Mesenchymal stem cell (in vitro differentiated cells and primary cell): ENCODE measurements at regions not wholly inside any gene's neighbourhood (a gene's known extent, or its start where the extent isn't known, plus 50 kb on each side); places are given as distances from the start of the nearest gene placed in this dataset.

ENCODE experiments used
- DNase-seq: peaks from one replicate; pipeline ENCODE4 v3.0.0-alpha.2; 2013
- H2AFZ ChIP-seq: one replicate; pipeline ENCODE4 v1.6.1; 2013; ENCODE audit warnings: low read depth, mild to moderate bottlenecking, control low read depth, inconsistent platforms, low read length, moderate library complexity
- H2AK5ac ChIP-seq: 2 replicates; pipeline ENCODE4 v1.6.1; 2013; ENCODE audit warnings: low read length, moderate library complexity, mild to moderate bottlenecking, inconsistent platforms; ENCODE audit not compliant: severe bottlenecking
- H2BK120ac ChIP-seq: one replicate; pipeline ENCODE4 v1.6.1; 2013; ENCODE audit warnings: low read depth, mild to moderate bottlenecking, inconsistent platforms, low read length, moderate library complexity
- H2BK12ac ChIP-seq, 2 experiments: one replicate each; pipeline ENCODE4 v1.6.1; 2013; ENCODE audit warnings: inconsistent platforms in 2 of 2, low read length in 2 of 2, mild to moderate bottlenecking in 2 of 2, moderate library complexity in 2 of 2, control low read depth in 1 of 2
- H2BK15ac ChIP-seq: one replicate; pipeline ENCODE4 v1.6.1; 2013; ENCODE audit warnings: mild to moderate bottlenecking, low read depth, inconsistent platforms; ENCODE audit not compliant: poor library complexity, severe bottlenecking
- H2BK5ac ChIP-seq: 2 replicates; pipeline ENCODE4 v1.6.1; 2013; ENCODE audit warnings: low read depth, mild to moderate bottlenecking, low read length, control low read depth, inconsistent platforms; ENCODE audit not compliant: poor library complexity, severe bottlenecking
- H3K14ac ChIP-seq, 2 experiments: one replicate each; pipeline ENCODE4 v1.6.1; 2013; ENCODE audit warnings: inconsistent platforms in 2 of 2, low read length in 2 of 2, control low read depth in 1 of 2, mild to moderate bottlenecking in 1 of 2, moderate library complexity in 1 of 2
- H3K18ac ChIP-seq, 2 experiments: one replicate each; pipeline ENCODE4 v1.6.1; 2013; ENCODE audit warnings: inconsistent platforms in 2 of 2, low read length in 2 of 2, control low read depth in 1 of 2, low read depth in 1 of 2, mild to moderate bottlenecking in 1 of 2
- H3K23ac ChIP-seq, 2 experiments: one replicate each; pipeline ENCODE4 v1.6.1; 2013; ENCODE audit warnings: inconsistent platforms in 2 of 2, low read length in 2 of 2, mild to moderate bottlenecking in 2 of 2, moderate library complexity in 2 of 2, control low read depth in 1 of 2
- H3K27ac ChIP-seq: 2 replicates; pipeline ENCODE4 v1.5.1; 2013; ENCODE audit warnings: mild to moderate bottlenecking, moderate library complexity, low read length, control low read depth, inconsistent platforms; ENCODE audit not compliant: poor library complexity, severe bottlenecking
- H3K27me3 ChIP-seq, 2 experiments: 2 replicates each; pipeline versions ENCODE4 v1.6.1 to v1.7.0; 2013; ENCODE audit warnings: low read length in 2 of 2, mild to moderate bottlenecking in 2 of 2, moderate library complexity in 2 of 2, control low read depth in 1 of 2, inconsistent platforms in 1 of 2; ENCODE audit not compliant: control insufficient read depth in 1 of 2, insufficient read depth in 1 of 2
- H3K36me3 ChIP-seq, 2 experiments: 2 replicates each; pipeline versions ENCODE4 v1.6.1 to v1.7.0; 2013; ENCODE audit warnings: low read length in 2 of 2, control low read depth in 1 of 2, inconsistent platforms in 1 of 2, low read depth in 1 of 2, mild to moderate bottlenecking in 1 of 2; ENCODE audit not compliant: insufficient read depth in 2 of 2, control insufficient read depth in 1 of 2
- H3K4ac ChIP-seq, 2 experiments: one replicate each; pipeline ENCODE4 v1.6.1; 2013; ENCODE audit warnings: inconsistent platforms in 2 of 2, low read length in 2 of 2, mild to moderate bottlenecking in 2 of 2, moderate library complexity in 2 of 2, control low read depth in 1 of 2, low read depth in 1 of 2
- H3K4me1 ChIP-seq: 2 replicates; pipeline ENCODE4 v1.6.1; 2013; ENCODE audit warnings: low read depth, low read length, control low read depth; ENCODE audit not compliant: control insufficient read depth, insufficient read depth
- H3K4me2 ChIP-seq: 2 replicates; pipeline ENCODE4 v1.6.1; 2013; ENCODE audit warnings: low read length, mild to moderate bottlenecking, inconsistent platforms; ENCODE audit not compliant: poor library complexity, severe bottlenecking
- H3K4me3 ChIP-seq, 2 experiments: 2 replicates each; pipeline versions ENCODE4 v1.5.1 to v1.7.0; 2013; ENCODE audit warnings: low read length in 2 of 2, mild to moderate bottlenecking in 2 of 2, control low read depth in 1 of 2, low read depth in 1 of 2; ENCODE audit not compliant: insufficient read depth in 1 of 2
- H3K79me1 ChIP-seq: replicated peaks from 2 replicates; pipeline ENCODE4 v1.6.1; 2013; ENCODE audit warnings: mild to moderate bottlenecking, control low read depth, low read length, inconsistent platforms; ENCODE audit not compliant: poor library complexity, severe bottlenecking
- H3K9ac ChIP-seq: 2 replicates; pipeline ENCODE4 v1.7.0; 2013; ENCODE audit warnings: mild to moderate bottlenecking, low read length, moderate library complexity
- H3K9me3 ChIP-seq: 2 replicates; pipeline ENCODE4 v1.7.0; 2013; ENCODE audit warnings: mild to moderate bottlenecking, low read length; ENCODE audit not compliant: control insufficient read depth
- H4K8ac ChIP-seq: one replicate; pipeline ENCODE4 v1.6.1; 2013; ENCODE audit warnings: inconsistent platforms, mild to moderate bottlenecking, low read length, moderate library complexity
- H4K91ac ChIP-seq: one replicate; pipeline ENCODE4 v1.6.1; 2013; ENCODE audit warnings: mild to moderate bottlenecking, low read length, inconsistent platforms
- WGBS: methylation state at CpG from one replicate; pipeline ENCODE4 v1.1.7; 2013; ENCODE audit warnings: mixed read lengths; 5-methylcytosine and 5-hydroxymethylcytosine counted together

GRCh38 chr11:25319127-25319526 lies 822.3 kb downstream of the LUZP2 start:
- no peak overlapping the region for H2AFZ ChIP-seq
- H3K36me3 ChIP-seq = no peaks in the 10 kb centered on the region
- DNase-seq = no peak
- WGBS = no CpG with 5 or more reads among the region's 2 CpGs
- peaks cover 3% of the 10 kb centered on the region for H3K9me3 ChIP-seq
- no peaks in the 10 kb centered on the region for H3K79me1 ChIP-seq
- no peak overlapping the region for H3K14ac ChIP-seq
- no peak overlapping the region for H3K9ac ChIP-seq
- H2BK12ac ChIP-seq = no peak overlapping the region
- H3K4ac ChIP-seq = no peak overlapping the region
- H2BK15ac ChIP-seq = no peak overlapping the region
- H3K23ac ChIP-seq = no peak overlapping the region
- no peaks in the 10 kb centered on the region for H3K4me1 ChIP-seq
- no peaks in the 10 kb centered on the region for H3K27me3 ChIP-seq
- no peak overlapping the region for H3K4me3 ChIP-seq
- no peak overlapping the region for H3K4me2 ChIP-seq
- H3K27ac ChIP-seq = no peak overlapping the region
- no peak overlapping the region for H2BK5ac ChIP-seq
- no peak overlapping the region for H2BK120ac ChIP-seq
- no peak overlapping the region for H4K8ac ChIP-seq
- no peak overlapping the region for H3K18ac ChIP-seq
- no peak overlapping the region for H4K91ac ChIP-seq
- no peak overlapping the region for H2AK5ac ChIP-seq

GRCh38 chr11:25327656-25328055 lies 830.8 kb downstream of the LUZP2 start:
- Histone ChIP-seq H3K4me1 (no peaks in the 10 kb centered on the region), H3K9ac (no peak overlapping the region), H2AFZ (no peak overlapping the region), H2BK5ac (no peak overlapping the region), H2AK5ac (no peak overlapping the region), H3K18ac (no peak overlapping the region), H3K79me1 (no peaks in the 10 kb centered on the region), H2BK15ac (no peak overlapping the region), H3K9me3 (peaks cover 3% of the 10 kb centered on the region), H2BK12ac (no peak overlapping the region), H3K4ac (no peak overlapping the region), H3K23ac (no peak overlapping the region), H3K36me3 (no peaks in the 10 kb centered on the region), H3K4me3 (no peak overlapping the region), H3K14ac (no peak overlapping the region), H2BK120ac (no peak overlapping the region), H4K91ac (no peak overlapping the region), H3K4me2 (no peak overlapping the region), H4K8ac (no peak overlapping the region), H3K27ac (no peak overlapping the region), H3K27me3 (no peaks in the 10 kb centered on the region)
- 84% methylated on average over 3 of the region's 4 CpGs for WGBS
- DNase-seq = no peak

GRCh38 chr11:25339281-25339680 lies 842.4 kb downstream of the LUZP2 start:
- H3K27ac ChIP-seq = no peak overlapping the region
- H3K4me2 ChIP-seq = no peak overlapping the region
- H3K18ac ChIP-seq = no peak overlapping the region
- no peak overlapping the region for H3K4ac ChIP-seq
- no peak overlapping the region for H3K23ac ChIP-seq
- H2AFZ ChIP-seq = no peak overlapping the region
- no peaks in the 10 kb centered on the region for H3K9me3 ChIP-seq
- H3K27me3 ChIP-seq = no peaks in the 10 kb centered on the region
- H3K36me3 ChIP-seq = no peaks in the 10 kb centered on the region
- no peak overlapping the region for H4K91ac ChIP-seq
- H2BK12ac ChIP-seq = no peak overlapping the region
- no peak overlapping the region for H2AK5ac ChIP-seq
- H3K79me1 ChIP-seq = no peaks in the 10 kb centered on the region
- 100% methylated on average over 3 of the region's 4 CpGs for WGBS
- H2BK15ac ChIP-seq = no peak overlapping the region
- no peak for DNase-seq
- H3K4me1 ChIP-seq = no peaks in the 10 kb centered on the region
- H3K14ac ChIP-seq = no peak overlapping the region
- no peak overlapping the region for H2BK120ac ChIP-seq
- no peak overlapping the region for H2BK5ac ChIP-seq
- no peak overlapping the region for H4K8ac ChIP-seq
- no peak overlapping the region for H3K9ac ChIP-seq
- H3K4me3 ChIP-seq = no peak overlapping the region

GRCh38 chr11:25349537-25349936 lies 852.7 kb downstream of the LUZP2 start:
- Histone ChIP-seq H4K8ac (no peak overlapping the region), H3K36me3 (no peaks in the 10 kb centered on the region), H2AK5ac (no peak overlapping the region), H3K18ac (no peak overlapping the region), H3K27me3 (no peaks in the 10 kb centered on the region), H3K4me2 (no peak overlapping the region), H3K27ac (no peak overlapping the region), H3K9me3 (no peaks in the 10 kb centered on the region), H3K9ac (no peak overlapping the region), H2BK5ac (no peak overlapping the region), H2BK12ac (no peak overlapping the region), H2AFZ (no peak overlapping the region), H2BK15ac (no peak overlapping the region), H2BK120ac (no peak overlapping the region), H3K4me1 (no peaks in the 10 kb centered on the region), H3K23ac (no peak overlapping the region), H3K4ac (no peak overlapping the region), H3K4me3 (no peak overlapping the region), H3K14ac (no peak overlapping the region), H3K79me1 (no peaks in the 10 kb centered on the region), H4K91ac (no peak overlapping the region)
- no peak for DNase-seq
- 56% methylated on average over 1 of the region's 1 CpG for WGBS
